Osteoblast (primary cell): ENCODE measurements at regions not wholly inside any gene's neighbourhood (a gene's known extent, or its start where the extent isn't known, plus 50 kb on each side); places are given as distances from the start of the nearest gene placed in this dataset.

ENCODE experiments used
- DNase-seq: peaks from one replicate; pipeline ENCODE4 v3.0.0; 2011; ENCODE audit warnings: low spot score, mixed read lengths; ENCODE audit not compliant: insufficient read length; ENCODE audit errors: missing footprints
- H2AFZ ChIP-seq: 2 replicates; pipeline ENCODE4 v1.6.0; 2011; ENCODE audit warnings: mild to moderate bottlenecking, low read length
- H3K27ac ChIP-seq: 2 replicates; pipeline ENCODE4 v1.5.1; 2011; ENCODE audit warnings: mild to moderate bottlenecking, low read depth, low read length, moderate library complexity
- H3K27me3 ChIP-seq: 2 replicates; pipeline ENCODE4 v1.6.0; 2012; ENCODE audit warnings: mild to moderate bottlenecking, control low read depth, inconsistent platforms, low read length, moderate library complexity; ENCODE audit not compliant: insufficient read depth
- H3K36me3 ChIP-seq: 2 replicates; pipeline ENCODE4 v1.5.1; 2011; ENCODE audit warnings: mild to moderate bottlenecking, low read length, control low read depth, moderate library complexity; ENCODE audit not compliant: insufficient read depth
- H3K4me1 ChIP-seq: 2 replicates; pipeline ENCODE4 v1.5.1; 2011; ENCODE audit warnings: mild to moderate bottlenecking, low read length, control low read depth, moderate library complexity; ENCODE audit not compliant: insufficient read depth
- H3K4me2 ChIP-seq: 2 replicates; pipeline ENCODE4 v1.6.0; 2011; ENCODE audit warnings: mild to moderate bottlenecking, low read length; ENCODE audit not compliant: insufficient read depth
- H3K4me3 ChIP-seq: fragments of 200-600 bp; sonication (generic); 3 replicates; pipeline ENCODE4 v1.5.1; 2012; ENCODE audit warnings: mild to moderate bottlenecking, low read length, inconsistent platforms; ENCODE audit not compliant: insufficient read depth
- H3K79me2 ChIP-seq: 2 replicates; pipeline ENCODE4 v1.6.0; 2012; ENCODE audit warnings: mild to moderate bottlenecking, low read length, control low read depth, inconsistent platforms; ENCODE audit not compliant: insufficient read depth
- H3K9me3 ChIP-seq: 2 replicates; pipeline ENCODE4 v1.5.1; 2011; ENCODE audit warnings: low read depth, low read length, control low read depth
- H4K20me1 ChIP-seq: 2 replicates; pipeline ENCODE4 v1.6.0; 2012; ENCODE audit warnings: mild to moderate bottlenecking, low read length, control low read depth; ENCODE audit not compliant: insufficient read depth
- TF ChIP-seq, protein P1 (sequence below): IDR thresholded peaks from 2 replicates; pipeline ENCODE4 v1.5.1; 2011; ENCODE audit warnings: mild to moderate bottlenecking, low read depth, low read length, moderate library complexity; ENCODE audit errors: extremely low read depth

DNA sequence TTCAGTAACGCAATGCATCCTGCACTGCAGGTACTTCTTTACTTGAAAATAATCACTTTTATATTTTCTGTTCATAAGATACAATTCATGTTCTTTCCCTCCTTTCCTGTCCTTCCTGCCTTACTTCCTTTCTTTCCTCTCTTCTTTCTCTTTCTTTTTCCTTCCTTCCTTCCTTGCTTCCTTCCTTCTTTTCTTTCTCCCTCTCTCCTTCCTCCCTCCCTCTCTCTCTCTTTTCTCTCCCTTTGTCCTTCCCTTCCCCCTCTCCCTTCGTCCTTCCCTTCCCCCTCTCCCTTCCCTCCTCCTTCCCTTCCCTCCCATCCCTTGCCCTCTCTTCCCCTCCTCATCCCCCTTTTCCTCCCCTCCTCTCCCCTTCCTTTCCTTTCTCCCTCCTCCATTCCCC lies 227.8 kb upstream of the KLF6 start:
- Histone ChIP-seq H3K4me2 (no peak overlapping the region), H3K27me3 (no peaks in the 10 kb centered on the region), H3K79me2 (no peaks in the 10 kb centered on the region), H2AFZ (no peak overlapping the region), H3K9me3 (no peaks in the 10 kb centered on the region), H3K4me1 (no peaks in the 10 kb centered on the region), H3K4me3 (no peak overlapping the region), H3K36me3 (no peaks in the 10 kb centered on the region), H4K20me1 (no peaks in the 10 kb centered on the region), H3K27ac (no peak overlapping the region)
- TF ChIP-seq, protein P1, sequence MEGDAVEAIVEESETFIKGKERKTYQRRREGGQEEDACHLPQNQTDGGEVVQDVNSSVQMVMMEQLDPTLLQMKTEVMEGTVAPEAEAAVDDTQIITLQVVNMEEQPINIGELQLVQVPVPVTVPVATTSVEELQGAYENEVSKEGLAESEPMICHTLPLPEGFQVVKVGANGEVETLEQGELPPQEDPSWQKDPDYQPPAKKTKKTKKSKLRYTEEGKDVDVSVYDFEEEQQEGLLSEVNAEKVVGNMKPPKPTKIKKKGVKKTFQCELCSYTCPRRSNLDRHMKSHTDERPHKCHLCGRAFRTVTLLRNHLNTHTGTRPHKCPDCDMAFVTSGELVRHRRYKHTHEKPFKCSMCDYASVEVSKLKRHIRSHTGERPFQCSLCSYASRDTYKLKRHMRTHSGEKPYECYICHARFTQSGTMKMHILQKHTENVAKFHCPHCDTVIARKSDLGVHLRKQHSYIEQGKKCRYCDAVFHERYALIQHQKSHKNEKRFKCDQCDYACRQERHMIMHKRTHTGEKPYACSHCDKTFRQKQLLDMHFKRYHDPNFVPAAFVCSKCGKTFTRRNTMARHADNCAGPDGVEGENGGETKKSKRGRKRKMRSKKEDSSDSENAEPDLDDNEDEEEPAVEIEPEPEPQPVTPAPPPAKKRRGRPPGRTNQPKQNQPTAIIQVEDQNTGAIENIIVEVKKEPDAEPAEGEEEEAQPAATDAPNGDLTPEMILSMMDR, result no peak
- DNase-seq, result no peak

DNA sequence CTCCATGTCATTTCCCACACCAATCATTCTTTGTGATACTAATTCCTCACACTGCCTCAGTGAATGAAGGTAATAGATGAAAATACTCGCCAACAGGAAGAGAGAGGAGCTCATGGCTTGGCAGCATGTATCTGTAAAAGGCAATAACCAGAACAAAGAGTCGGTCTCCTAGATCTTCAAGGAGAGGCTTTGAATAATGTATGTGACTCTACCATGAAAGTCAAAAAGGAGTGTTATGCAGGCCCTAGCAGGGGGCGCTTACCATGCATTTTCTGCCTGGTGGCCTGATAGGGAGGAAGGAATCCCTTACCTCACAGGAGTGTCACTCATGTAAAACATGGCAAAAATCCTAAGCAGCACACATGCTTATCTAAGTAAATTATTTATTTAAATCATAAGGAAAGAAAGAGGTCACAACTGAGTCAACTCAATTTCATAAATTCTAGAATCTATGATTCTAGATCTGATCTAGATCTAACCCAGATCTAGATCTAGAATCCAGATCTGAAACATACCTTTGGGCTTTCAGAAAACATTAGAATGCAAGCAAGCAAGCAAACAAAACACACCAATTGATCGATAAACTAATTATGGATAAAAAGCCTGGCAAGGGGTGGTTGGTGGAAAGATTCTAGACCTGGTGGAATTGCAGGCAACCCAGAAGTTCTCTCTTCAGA lies 226.3 kb upstream of the KLF6 start:
- H3K79me2 ChIP-seq, result no peaks in the 10 kb centered on the region
- H3K27ac ChIP-seq, result no peak overlapping the region
- H2AFZ ChIP-seq, result no peak overlapping the region
- H3K4me1 ChIP-seq, result no peaks in the 10 kb centered on the region
- no peak overlapping the region for H3K4me2 ChIP-seq
- H3K9me3 ChIP-seq, result no peaks in the 10 kb centered on the region
- H3K27me3 ChIP-seq, result no peaks in the 10 kb centered on the region
- H4K20me1 ChIP-seq, result no peaks in the 10 kb centered on the region
- no peak for DNase-seq
- no peak overlapping the region for H3K4me3 ChIP-seq
- no peaks in the 10 kb centered on the region for H3K36me3 ChIP-seq
- TF ChIP-seq, protein P1, result no peak

DNA sequence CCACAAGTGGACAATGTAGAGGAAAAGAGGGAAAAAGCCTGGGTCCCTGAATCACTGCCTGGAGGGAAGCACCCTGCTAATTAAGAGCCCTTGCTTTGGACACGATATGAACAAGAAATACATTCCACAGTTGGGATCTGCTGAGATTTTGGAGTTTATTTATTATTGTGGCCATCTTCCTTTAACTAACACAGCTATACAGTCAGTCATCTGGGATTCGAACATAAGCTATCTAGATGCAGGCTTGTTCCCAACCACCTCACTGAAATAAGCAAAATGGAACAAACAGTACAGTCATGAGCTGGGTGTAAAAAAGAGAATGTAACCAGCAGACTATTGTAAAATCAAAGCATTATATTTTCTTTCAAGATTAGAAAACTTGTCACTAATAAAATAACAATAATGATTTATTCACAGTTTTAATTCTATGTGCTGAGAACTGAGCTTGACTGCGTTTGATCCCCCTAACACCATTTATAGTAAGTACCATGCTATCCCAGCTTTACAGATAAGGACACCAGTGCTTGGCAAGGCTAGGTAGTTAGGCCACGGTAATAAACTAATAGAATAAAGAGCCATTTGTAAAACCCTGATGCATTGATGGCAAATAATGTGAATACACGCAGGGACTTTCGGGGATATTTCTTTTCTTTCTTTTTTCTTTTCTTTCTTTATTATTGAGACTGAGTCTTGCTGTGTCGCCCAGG lies 223.8 kb upstream of the KLF6 start:
- no peaks in the 10 kb centered on the region for H4K20me1 ChIP-seq
- H3K4me1 ChIP-seq, result no peaks in the 10 kb centered on the region
- no peaks in the 10 kb centered on the region for H3K9me3 ChIP-seq
- H3K4me2 ChIP-seq, result no peak overlapping the region
- H2AFZ ChIP-seq, result no peak overlapping the region
- no peaks in the 10 kb centered on the region for H3K27me3 ChIP-seq
- DNase-seq, result no peak
- no peaks in the 10 kb centered on the region for H3K36me3 ChIP-seq
- no peaks in the 10 kb centered on the region for H3K79me2 ChIP-seq
- H3K4me3 ChIP-seq, result no peak overlapping the region
- TF ChIP-seq, protein P1, result no peak
- no peak overlapping the region for H3K27ac ChIP-seq

DNA sequence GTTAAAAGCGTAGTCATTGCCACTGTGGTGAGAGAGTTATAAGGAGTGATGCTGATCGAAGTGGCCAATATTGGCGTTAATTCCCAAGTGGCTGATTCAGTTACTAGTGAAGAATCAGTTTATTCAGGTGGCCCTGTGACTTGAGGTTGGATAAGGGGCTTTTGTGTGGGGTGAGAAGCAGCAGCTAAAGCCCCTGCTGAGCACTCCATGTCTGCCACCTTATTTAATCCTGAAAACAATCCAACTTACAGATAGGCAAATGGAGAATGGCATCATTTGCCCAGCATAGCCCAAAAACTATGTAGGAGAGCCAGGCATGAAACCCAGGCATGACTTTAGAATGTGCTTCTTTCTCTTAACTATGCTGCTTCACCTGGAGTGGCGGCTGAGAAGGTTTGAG lies 222.8 kb upstream of the KLF6 start:
- Histone ChIP-seq H3K36me3 (no peaks in the 10 kb centered on the region), H4K20me1 (no peaks in the 10 kb centered on the region), H3K27ac (no peak overlapping the region), H3K4me3 (no peak overlapping the region), H3K9me3 (no peaks in the 10 kb centered on the region), H3K4me1 (no peaks in the 10 kb centered on the region), H2AFZ (no peak overlapping the region), H3K4me2 (no peak overlapping the region), H3K27me3 (no peaks in the 10 kb centered on the region), H3K79me2 (no peaks in the 10 kb centered on the region)
- no peak for DNase-seq
- TF ChIP-seq, protein P1, result no peak
